ENCODE measurements at regions not wholly inside any gene's neighbourhood (a gene's known extent, or its start where the extent isn't known, plus 50 kb on each side); places are given as distances from the start of the nearest gene placed in this dataset.

GRCh38 chr1:105891308-105891707 lies 1165.2 kb upstream of the PRMT6 start (continued):
- TF ChIP-seq ZNF496 (CRISPR knock-in tag; IDR thresholded peaks at IDR 0.05; ENCODE audit: insufficient replicate concordance) (no peak), ZNF788 (CRISPR knock-in tag; IDR thresholded peaks at IDR 0.05; ENCODE audit: borderline replicate concordance) (no peak), ZMYM2 (CRISPR knock-in tag; IDR thresholded peaks at IDR 0.05) (no peak)

- in situ Hi-C loops (cut with HindIII; ENCODE audit: extremely low pct_ligation_motif_present, low pct_unique_long_range_greater_than_20kb): no loop called here
- peaks cover 67% of the 10 kb centered on the region for H3K9me3 ChIP-seq (ENCODE audit: low read length)
- no peak for DNase-seq (ENCODE audit: low spot score)
- no peak overlapping the region for H3K4me2 ChIP-seq (ENCODE audit: low read depth, low read length)
- ATAC-seq: no peak
- no peaks in the 10 kb centered on the region for H3K79me2 ChIP-seq (ENCODE audit: insufficient read depth, low read length)
- POLR2A ChIA-PET: no interaction called here
- no peak overlapping the region for H3K4me3 ChIP-seq (replicated peaks in 1 of 3; ENCODE audit: insufficient read depth in 1 of 3, low read depth in 2 of 3, low read length in 3 of 3)
- intact Hi-C loops (cut with micrococcal nuclease; ENCODE audit: unreplicated experiment): no loop called here
- no peaks in the 10 kb centered on the region for H4K20me1 ChIP-seq (ENCODE audit: insufficient read depth, low read length)
- FAIRE-seq: no peak
- no peak for TF ChIP-seq ZMYM2 (CRISPR knock-in tag; IDR thresholded peaks at IDR 0.05)
- TF ChIP-seq ZNF329 (CRISPR knock-in tag; IDR thresholded peaks at IDR 0.05; ENCODE audit: low read depth): no peak
- no peak for TF ChIP-seq HMG20A (CRISPR knock-in tag; IDR thresholded peaks at IDR 0.05; ENCODE audit: borderline replicate concordance)
- H3K27me3 ChIP-seq (ENCODE audit: control insufficient read depth in 1 of 2, insufficient read depth in 2 of 2, low read length in 2 of 2): no peaks in the 10 kb centered on the region
- BruUV-seq (replicated peaks): no TSS peak
- no peak overlapping the region for H2AFZ ChIP-seq (ENCODE audit: low read length)
- no peak overlapping the region for H3K9ac ChIP-seq (ENCODE audit: insufficient read depth, low read depth, low read length)
- H3K4me1 ChIP-seq (ENCODE audit: insufficient read depth, low read length): no peaks in the 10 kb centered on the region
- CTCF ChIA-PET (ENCODE audit: low intra/inter-chr PET ratio, low total read pairs): no interaction called here
- 0% methylated on average over 1 of the region's 1 CpG for WGBS (ENCODE audit: low lambda C conversion rate)
- no peak overlapping the region for H3K27ac ChIP-seq (ENCODE audit: extremely low read length, insufficient read depth, low read length)
- no peaks in the 10 kb centered on the region for H3K36me3 ChIP-seq (replicated peaks in 1 of 2; ENCODE audit: control insufficient read depth in 1 of 2, insufficient read depth in 2 of 2, low read length in 2 of 2)
Observed at GRCh38 chr1:105894006-105894405, 1162.5 kb upstream of the PRMT6 start.

GRCh38 chr1:105909811-105910210 lies 1146.7 kb upstream of the PRMT6 start:
- Histone ChIP-seq H3K4me1 (ENCODE audit: insufficient read depth, low read length) (no peaks in the 10 kb centered on the region), H3K4me2 (ENCODE audit: low read depth, low read length) (no peak overlapping the region), H3K27ac (ENCODE audit: extremely low read length, insufficient read depth, low read length) (no peak overlapping the region), H3K4me3 (replicated peaks in 1 of 3; ENCODE audit: insufficient read depth in 1 of 3, low read depth in 2 of 3, low read length in 3 of 3) (no peak overlapping the region), H3K9ac (ENCODE audit: insufficient read depth, low read depth, low read length) (no peak overlapping the region), H3K27me3 (ENCODE audit: control insufficient read depth in 1 of 2, insufficient read depth in 2 of 2, low read length in 2 of 2) (no peaks in the 10 kb centered on the region), H3K79me2 (ENCODE audit: insufficient read depth, low read length) (no peaks in the 10 kb centered on the region), H3K36me3 (replicated peaks in 1 of 2; ENCODE audit: control insufficient read depth in 1 of 2, insufficient read depth in 2 of 2, low read length in 2 of 2) (no peaks in the 10 kb centered on the region), H3K9me3 (ENCODE audit: low read length) (peaks cover 91% of the 10 kb centered on the region), H4K20me1 (ENCODE audit: insufficient read depth, low read length) (no peaks in the 10 kb centered on the region), H2AFZ (ENCODE audit: low read length) (no peak overlapping the region)
- TF ChIP-seq ZNF746 (CRISPR knock-in tag; IDR thresholded peaks at IDR 0.05): no peak
- TF ChIP-seq ZFP82 (CRISPR knock-in tag; IDR thresholded peaks at IDR 0.05; ENCODE audit: borderline replicate concordance): no peak
- TF ChIP-seq SOX13 (IDR thresholded peaks at IDR 0.05): no peak
- no peak for TF ChIP-seq SOX13 (CRISPR knock-in tag; conservative IDR thresholded peaks at IDR 0.05 in 1 of 2, IDR thresholded peaks at IDR 0.05 in 1 of 2)
- BruUV-seq (replicated peaks): no TSS peak
- in situ Hi-C loops (cut with HindIII; ENCODE audit: extremely low pct_ligation_motif_present, low pct_unique_long_range_greater_than_20kb) (no loop called here), intact Hi-C loops (cut with micrococcal nuclease; ENCODE audit: unreplicated experiment) (no loop called here)
- no peak for FAIRE-seq
- ATAC-seq: no peak
- no peak for DNase-seq (ENCODE audit: low spot score)
- ChIA-PET CTCF (ENCODE audit: low intra/inter-chr PET ratio, low total read pairs) (no interaction called here), POLR2A (no interaction called here)
- WGBS (ENCODE audit: low lambda C conversion rate): 6% methylated on average over 2 of the region's 2 CpGs
